CD4-positive, alpha-beta memory T cell (primary cell): ENCODE measurements at regions not wholly inside any gene's neighbourhood (a gene's known extent, or its start where the extent isn't known, plus 50 kb on each side); places are given as distances from the start of the nearest gene placed in this dataset.
A peak's percentile ranks its signal among the peaks of the same experiment; 100 is the strongest.

Source experiments
- CTCF ChIA-PET: fragments of 350-600 bp; sonication (Branson Sonifier 250); formaldehyde crosslinking; loops from one replicate; lab custom pipeline; 2021; ENCODE audit warnings: inconsistent platforms; ENCODE audit not compliant: partially characterized antibody; lab: Charles Lee
- POLR2A ChIA-PET: fragments of 350-600 bp; sonication (Branson Sonifier 250); formaldehyde crosslinking; loops from one replicate; lab custom pipeline; 2021; ENCODE audit not compliant: partially characterized antibody; lab: Charles Lee
- DNase-seq, 5 donors: peaks; one replicate each; pipeline versions ENCODE4 v3.0.0 to v3.0.0-alpha.2; 2020 to 2022; ENCODE audit warnings: mixed read lengths in 1 of 5
- H3K27ac ChIP-seq: one replicate; pipeline ENCODE4 v1.7.0; 2013; ENCODE audit warnings: low read depth, low read length
- H3K27me3 ChIP-seq: 2 replicates; pipeline ENCODE4 v1.7.0; 2013; ENCODE audit warnings: mild to moderate bottlenecking, low read length, moderate library complexity; ENCODE audit not compliant: insufficient read depth
- H3K36me3 ChIP-seq: 2 replicates; pipeline ENCODE4 v1.7.0; 2013; ENCODE audit warnings: mild to moderate bottlenecking, low read length, moderate library complexity; ENCODE audit not compliant: insufficient read depth
- H3K4me1 ChIP-seq: 2 replicates; pipeline ENCODE4 v1.7.0; 2013; ENCODE audit warnings: mild to moderate bottlenecking, low read length, moderate library complexity; ENCODE audit not compliant: insufficient read depth
- H3K4me3 ChIP-seq, 2 donors: one replicate each; pipeline ENCODE4 v1.7.0; 2013; ENCODE audit warnings: low read length in 2 of 2, mild to moderate bottlenecking in 1 of 2
- H3K9me3 ChIP-seq, 2 donors: one replicate each; pipeline ENCODE4 v1.7.0; 2013; ENCODE audit warnings: low read length in 2 of 2, control low read depth in 1 of 2; ENCODE audit not compliant: control insufficient read depth in 1 of 2
- H3K27ac Mint-ChIP-seq, 7 donors: one replicate each; pipeline ENCODE4 v1.8.0; 2020 to 2021; ENCODE audit warnings: mixed read lengths in 7 of 7, mild to moderate bottlenecking in 6 of 7, inconsistent platforms in 3 of 7, moderate library complexity in 3 of 7
- H3K27me3 Mint-ChIP-seq, 2 donors: one replicate each; pipeline ENCODE4 v1.8.0; 2020 to 2021; ENCODE audit warnings: mixed read lengths in 2 of 2
- H3K36me3 Mint-ChIP-seq, 2 donors: one replicate each; pipeline ENCODE4 v1.8.0; 2020 to 2021; ENCODE audit warnings: mixed read lengths in 2 of 2, inconsistent platforms in 1 of 2, mild to moderate bottlenecking in 1 of 2
- H3K4me1 Mint-ChIP-seq, 4 donors: one replicate each; pipeline ENCODE4 v1.8.0; 2020 to 2021; ENCODE audit warnings: mixed read lengths in 4 of 4, mild to moderate bottlenecking in 1 of 4
- H3K4me3 Mint-ChIP-seq, 8 donors: one replicate each; pipeline ENCODE4 v1.8.0; 2020 to 2021; ENCODE audit warnings: mixed read lengths in 8 of 8, mild to moderate bottlenecking in 7 of 8, moderate library complexity in 6 of 8, inconsistent platforms in 3 of 8
- H3K9me3 Mint-ChIP-seq, 8 donors: one replicate each; pipeline ENCODE4 v1.8.0; 2020 to 2021; ENCODE audit warnings: mixed read lengths in 8 of 8, mild to moderate bottlenecking in 5 of 8, inconsistent platforms in 3 of 8, moderate library complexity in 1 of 8
- intact Hi-C: fragments of 100-400 bp; cut with micrococcal nuclease; formaldehyde crosslinking; loops from one replicate; pipeline ENCODE4 v1.15.1; 2023

DNA sequence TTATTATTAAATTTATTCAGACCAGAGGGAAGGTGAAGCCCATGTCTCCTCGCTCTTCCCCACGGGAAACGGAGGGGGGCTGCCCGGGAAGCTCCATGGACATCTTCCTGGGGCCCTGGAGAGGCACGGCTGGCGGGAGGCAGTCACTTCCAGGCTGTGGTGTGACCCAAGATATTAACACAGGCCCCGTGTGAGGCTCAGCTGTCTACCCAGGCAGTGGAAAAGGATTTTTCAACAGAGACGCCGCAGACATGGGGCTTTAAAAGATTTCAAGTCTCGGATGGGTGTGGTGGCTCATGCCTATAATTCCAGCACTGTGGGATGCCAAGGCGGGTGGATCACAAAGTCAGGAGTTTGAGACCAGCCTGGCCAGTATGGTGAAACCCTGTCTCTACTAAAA, 117.9 kb downstream of the ERMARD start:
- ChIA-PET CTCF (interaction anchor here (1.2 kb wide), 1 partner anchor 38 kb away, joined by 3 read pairs; no protein-coding TSS in a partner anchor), POLR2A (no interaction called here)
- H3K27ac ChIP-seq = no peak overlapping the region
- H3K36me3 ChIP-seq = no peaks in the 10 kb centered on the region
- no peak overlapping the region for H3K4me3 ChIP-seq
- Mint-ChIP-seq H3K4me3 (no peak overlapping the region), H3K4me1 (peaks cover 0 to 11% (median 9%) of the 10 kb centered on the region in 4 donors), H3K27me3 (no peaks in the 10 kb centered on the region), H3K27ac (no peak overlapping the region), H3K36me3 (no peaks in the 10 kb centered on the region), H3K9me3 (no peaks in the 10 kb centered on the region)
- H3K4me1 ChIP-seq = peaks cover 8% of the 10 kb centered on the region
- no peaks in the 10 kb centered on the region for H3K9me3 ChIP-seq
- H3K27me3 ChIP-seq = no peaks in the 10 kb centered on the region
- no peak for DNase-seq
- intact Hi-C loops = no loop called here

DNA sequence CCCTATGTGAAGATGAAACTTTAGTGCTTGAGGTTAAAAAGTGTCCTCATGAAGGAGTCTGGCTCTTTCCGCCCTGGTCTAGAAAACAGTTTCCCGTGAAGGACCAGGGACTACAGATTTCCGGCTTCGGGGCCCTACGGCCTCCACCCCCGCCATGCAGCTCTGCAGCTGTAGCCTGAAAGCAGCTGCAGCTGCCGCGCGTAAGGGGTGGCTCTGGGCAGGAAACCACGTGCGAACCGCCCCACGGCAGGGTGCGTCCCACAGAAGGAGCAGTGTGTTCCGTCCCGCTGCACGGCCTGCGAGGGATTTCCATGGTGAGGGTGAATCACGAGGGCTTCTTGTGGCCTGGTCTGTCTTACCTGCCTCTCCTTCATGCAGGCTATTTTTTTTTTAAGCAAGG, 117.0 kb downstream of the ERMARD start:
- H3K36me3 ChIP-seq = no peaks in the 10 kb centered on the region
- CTCF ChIA-PET = interaction anchor here (1.2 kb wide), 1 partner anchor 37 kb away, joined by 3 read pairs; no protein-coding TSS in a partner anchor
- no peaks in the 10 kb centered on the region for H3K9me3 Mint-ChIP-seq
- H3K36me3 Mint-ChIP-seq = no peaks in the 10 kb centered on the region
- no peaks in the 10 kb centered on the region for H3K27me3 ChIP-seq
- peaks cover 8% of the 10 kb centered on the region for H3K4me1 ChIP-seq
- H3K4me3 Mint-ChIP-seq = peak overlapping the region in 2 of 8 donors; percentile 37 to 44
- no peak overlapping the region for H3K4me3 ChIP-seq
- H3K9me3 ChIP-seq = no peaks in the 10 kb centered on the region
- peak in 3 of 5 donors; percentile 41 to 55 (median 53) for DNase-seq
- intact Hi-C loops = no loop called here
- POLR2A ChIA-PET = interaction anchor here (0.6 kb wide), 1 partner anchor 162 kb away, joined by 3 read pairs; no protein-coding TSS in a partner anchor
- H3K27ac ChIP-seq = no peak overlapping the region
- peaks cover 4 to 14% (median 12%) of the 10 kb centered on the region in 4 donors for H3K4me1 Mint-ChIP-seq
- peak overlapping the region in 5 of 7 donors; percentile 28 to 78 (median 72) for H3K27ac Mint-ChIP-seq
- no peaks in the 10 kb centered on the region for H3K27me3 Mint-ChIP-seq

DNA sequence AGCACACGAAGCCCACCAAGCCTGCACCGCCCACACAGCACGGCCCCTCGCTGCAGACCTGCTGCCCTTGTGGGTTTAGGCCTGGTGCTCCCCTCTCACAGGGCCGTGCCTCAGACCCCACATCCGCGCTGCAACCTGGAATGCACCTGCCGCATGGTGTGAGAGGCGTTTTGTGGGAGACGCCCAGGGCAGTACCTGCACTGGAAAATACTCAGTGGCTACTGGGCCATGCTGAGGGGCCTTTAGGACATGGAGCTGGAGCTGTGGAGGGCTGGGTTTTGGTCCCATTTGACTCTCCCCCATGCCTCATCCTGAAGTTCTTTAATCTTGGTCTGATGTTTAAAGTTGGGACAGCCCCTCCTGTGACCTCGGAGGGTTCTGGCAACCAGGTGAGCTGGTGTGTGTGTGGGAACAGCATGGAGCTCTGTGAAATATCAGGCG, 116.3 kb downstream of the ERMARD start:
- Histone ChIP-seq H3K36me3 (no peaks in the 10 kb centered on the region), H3K4me1 (peaks cover 8% of the 10 kb centered on the region), H3K9me3 (no peaks in the 10 kb centered on the region), H3K4me3 (no peak overlapping the region), H3K27ac (no peak overlapping the region), H3K27me3 (no peaks in the 10 kb centered on the region)
- ChIA-PET CTCF (no interaction called here), POLR2A (interaction anchor here (0.6 kb wide), 1 partner anchor 162 kb away, joined by 3 read pairs; no protein-coding TSS in a partner anchor)
- H3K9me3 Mint-ChIP-seq = no peaks in the 10 kb centered on the region
- DNase-seq = no peak
- intact Hi-C loops = no loop called here
- H3K4me1 Mint-ChIP-seq = peaks cover 4 to 15% (median 13%) of the 10 kb centered on the region in 4 donors
- peak overlapping the region in 2 of 7 donors; percentile 12 to 72 for H3K27ac Mint-ChIP-seq
- H3K27me3 Mint-ChIP-seq = no peaks in the 10 kb centered on the region
- H3K4me3 Mint-ChIP-seq = no peak overlapping the region
- H3K36me3 Mint-ChIP-seq = no peaks in the 10 kb centered on the region

DNA sequence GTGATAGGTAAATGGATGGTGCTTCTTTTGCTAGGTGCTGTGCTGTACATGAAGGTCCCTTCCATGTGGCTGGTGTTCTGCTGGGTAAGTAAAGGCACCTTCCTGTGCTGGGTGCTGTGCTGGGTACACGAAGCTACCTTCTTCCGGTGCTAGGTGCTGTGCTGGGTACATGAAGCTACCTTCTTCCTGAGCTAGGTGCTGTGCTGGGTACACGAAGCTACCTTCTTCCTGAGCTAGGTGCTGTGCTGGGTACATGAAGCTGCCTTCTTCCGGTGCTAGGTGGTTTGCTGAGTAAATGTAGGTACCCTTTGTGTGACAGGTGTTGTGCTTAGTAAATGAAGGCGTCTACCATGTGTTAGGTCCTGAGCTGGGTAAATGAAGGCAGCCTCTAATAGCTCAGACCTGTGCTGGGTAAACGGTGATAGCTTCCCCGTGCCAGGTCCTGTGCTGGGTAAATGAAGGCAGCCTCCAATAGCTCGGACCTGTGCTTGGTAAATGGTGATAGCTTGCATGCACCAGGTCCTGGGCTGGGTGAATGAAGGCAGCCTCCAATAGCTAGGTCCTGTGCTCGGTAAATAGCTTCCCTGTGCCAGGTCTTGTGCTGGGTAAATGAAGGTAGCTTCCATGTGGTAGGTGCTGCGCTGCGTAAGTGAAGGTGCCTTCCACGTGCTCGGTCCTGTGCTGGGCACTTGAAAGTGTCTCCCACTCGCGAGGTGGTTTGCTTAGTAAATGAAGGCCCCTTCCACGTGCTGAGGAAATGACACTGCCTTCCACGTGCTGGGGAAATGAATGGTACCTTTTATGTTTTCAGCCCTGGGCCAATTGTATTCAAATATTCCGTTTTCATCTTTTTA, 115.5 kb downstream of the ERMARD start:
- H3K27ac Mint-ChIP-seq = peak overlapping the region in 1 of 7 donors; percentile 16

DNA sequence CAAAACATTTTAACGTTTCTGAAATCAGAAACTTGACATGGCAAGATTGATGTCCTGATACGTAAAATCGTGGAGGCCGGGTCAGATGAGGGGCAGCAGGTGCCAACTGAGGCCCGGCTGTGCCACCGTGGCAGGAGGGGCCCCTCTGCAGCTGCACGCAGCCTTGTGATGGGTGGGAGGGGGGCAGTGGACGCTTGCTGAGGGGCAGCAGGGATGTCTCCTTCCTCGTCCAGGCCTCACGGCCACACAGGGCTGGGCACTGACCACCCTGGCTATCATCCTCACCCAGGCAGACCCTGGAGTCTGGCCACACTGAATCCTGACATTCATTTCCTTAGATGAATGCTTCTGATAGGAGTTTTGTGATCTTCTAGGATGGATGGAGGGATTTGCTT, 114.7 kb downstream of the ERMARD start:
- no peak overlapping the region for H3K27ac Mint-ChIP-seq
- no peaks in the 10 kb centered on the region for H3K27me3 ChIP-seq
- H3K9me3 Mint-ChIP-seq = no peaks in the 10 kb centered on the region
- no peaks in the 10 kb centered on the region for H3K9me3 ChIP-seq
- no peak overlapping the region for H3K4me3 Mint-ChIP-seq
- no peaks in the 10 kb centered on the region for H3K27me3 Mint-ChIP-seq
- peaks cover 8% of the 10 kb centered on the region for H3K4me1 ChIP-seq
- no peak for DNase-seq
- H3K36me3 Mint-ChIP-seq = no peaks in the 10 kb centered on the region
- ChIA-PET CTCF (no interaction called here), POLR2A (no interaction called here)
- H3K4me1 Mint-ChIP-seq = peaks cover 4 to 22% (median 15%) of the 10 kb centered on the region in 4 donors
- intact Hi-C loops = no loop called here
- no peaks in the 10 kb centered on the region for H3K36me3 ChIP-seq
- no peak overlapping the region for H3K27ac ChIP-seq
- no peak overlapping the region for H3K4me3 ChIP-seq

More for the DNA sequence above, 115.5 kb downstream of the ERMARD start:
- H3K4me1 Mint-ChIP-seq = peaks cover 4 to 18% (median 13%) of the 10 kb centered on the region in 4 donors
- Histone ChIP-seq H3K9me3 (no peaks in the 10 kb centered on the region), H3K4me1 (peaks cover 8% of the 10 kb centered on the region), H3K27me3 (no peaks in the 10 kb centered on the region), H3K4me3 (no peak overlapping the region), H3K36me3 (no peaks in the 10 kb centered on the region), H3K27ac (no peak overlapping the region)
- H3K27me3 Mint-ChIP-seq = no peaks in the 10 kb centered on the region
- ChIA-PET POLR2A (no interaction called here), CTCF (no interaction called here)
- DNase-seq = no peak
- no peaks in the 10 kb centered on the region for H3K36me3 Mint-ChIP-seq
- H3K9me3 Mint-ChIP-seq = no peaks in the 10 kb centered on the region
- H3K4me3 Mint-ChIP-seq = peak overlapping the region in 1 of 8 donors; percentile 61
- intact Hi-C loops = no loop called here

DNA sequence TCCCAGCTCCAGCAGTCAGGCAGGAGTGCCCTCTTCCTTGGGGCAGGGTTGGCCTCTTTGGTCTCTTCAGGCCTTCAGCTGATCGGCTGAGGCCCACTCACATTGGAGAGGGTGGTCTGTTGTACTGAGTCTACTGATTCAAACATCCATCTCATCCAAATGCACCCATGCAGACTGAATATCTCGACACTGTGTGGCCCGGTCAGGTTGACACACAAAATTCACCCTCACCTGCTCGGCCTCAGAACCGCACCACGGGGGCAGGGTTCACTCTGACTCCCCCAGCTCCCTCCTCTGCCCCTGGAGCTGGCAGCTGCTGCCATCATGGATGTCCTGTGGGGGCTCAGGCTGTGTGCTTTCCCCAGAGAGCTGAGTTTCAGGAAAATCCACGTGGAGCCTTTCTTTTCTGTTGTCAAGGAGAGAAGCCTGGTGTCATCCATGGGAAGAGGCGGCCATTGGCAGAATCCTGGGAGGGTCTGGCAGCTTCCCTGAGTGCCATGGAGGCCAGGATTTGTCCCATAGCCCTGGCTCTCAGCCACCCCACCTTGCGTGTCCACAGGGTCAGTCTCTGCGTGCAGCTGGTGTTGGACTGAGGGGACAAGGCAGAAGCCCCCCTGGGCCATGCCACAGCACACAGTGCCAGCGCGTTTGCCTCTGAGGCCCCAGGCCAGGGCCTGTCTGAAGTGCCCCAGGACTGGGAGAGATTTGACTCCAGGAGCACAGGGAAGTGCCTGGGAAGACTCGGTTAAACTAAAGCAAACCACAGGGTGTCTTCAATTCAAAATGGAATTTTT, 114.1 kb downstream of the ERMARD start:
- no peak overlapping the region for H3K4me3 ChIP-seq
- intact Hi-C loops = no loop called here
- H3K9me3 ChIP-seq = no peaks in the 10 kb centered on the region
- no peak overlapping the region for H3K27ac ChIP-seq
- Mint-ChIP-seq H3K27me3 (no peaks in the 10 kb centered on the region), H3K27ac (no peak overlapping the region), H3K9me3 (no peaks in the 10 kb centered on the region), H3K4me1 (peaks cover 8 to 27% (median 19%) of the 10 kb centered on the region in 4 donors), H3K4me3 (no peak overlapping the region), H3K36me3 (no peaks in the 10 kb centered on the region)
- POLR2A ChIA-PET = no interaction called here
- no peaks in the 10 kb centered on the region for H3K36me3 ChIP-seq
- H3K4me1 ChIP-seq = peaks cover 11% of the 10 kb centered on the region
- H3K27me3 ChIP-seq = no peaks in the 10 kb centered on the region
- CTCF ChIA-PET = no interaction called here
- DNase-seq = no peak
